ENCODE measurements at regions not wholly inside any gene's neighbourhood (a gene's known extent, or its start where the extent isn't known, plus 50 kb on each side); places are given as distances from the start of the nearest gene placed in this dataset.

GRCh38 chr7:46428295-46428694, 507.2 kb upstream of the IGFBP3 start:
- no peaks in the 10 kb centered on the region for H3K9me3 ChIP-seq
- DNase-seq (no peak), ATAC-seq (no peak)
- intact Hi-C loops (cut with DNase I), result loop anchor here in 1 of 10 donors (10.0 kb wide), 1 partner anchor 57 kb away; no protein-coding TSS in a partner anchor
- H3K4me3 ChIP-seq, result no peak overlapping the region
- H3K36me3 ChIP-seq, result no peaks in the 10 kb centered on the region
- H3K27ac ChIP-seq, result no peak overlapping the region
- TF ChIP-seq CTCF (IDR thresholded peaks at IDR 0.05), result no peak
- no peaks in the 10 kb centered on the region for H3K27me3 ChIP-seq
- H3K4me1 ChIP-seq, result peaks cover 0 to 8% (median 0%) of the 10 kb centered on the region in 9 donors

GRCh38 chr7:46424934-46425333, 503.9 kb upstream of the IGFBP3 start:
- DNase-seq (no peak), ATAC-seq (peak in 2 of 8 donors; percentile 42 to 49)
- no peak for TF ChIP-seq CTCF (IDR thresholded peaks at IDR 0.05)
- Histone ChIP-seq H3K9me3 (no peaks in the 10 kb centered on the region), H3K27ac (no peak overlapping the region), H3K4me1 (peaks cover 0 to 8% (median 0%) of the 10 kb centered on the region in 9 donors), H3K4me3 (no peak overlapping the region), H3K36me3 (no peaks in the 10 kb centered on the region), H3K27me3 (no peaks in the 10 kb centered on the region)
- intact Hi-C loops (cut with DNase I), result loop anchor here in 1 of 10 donors (10.0 kb wide), 1 partner anchor 60 kb away; no protein-coding TSS in a partner anchor
- 92 to 100% methylated on average over 1 of the region's 1 CpG for WGBS, 2 donors

GRCh38 chr7:46421441-46422230, 500.6 kb upstream of the IGFBP3 start:
- H3K27ac ChIP-seq, result no peak overlapping the region
- peaks cover 0 to 8% (median 0%) of the 10 kb centered on the region in 9 donors for H3K4me1 ChIP-seq
- 89 to 93% methylated on average over 2 of the region's 2 CpGs for WGBS, 2 donors
- no peak for DNase-seq
- TF ChIP-seq CTCF (IDR thresholded peaks at IDR 0.05), result no peak
- no peak overlapping the region for H3K4me3 ChIP-seq
- no peaks in the 10 kb centered on the region for H3K36me3 ChIP-seq
- no peak for ATAC-seq
- intact Hi-C loops (cut with DNase I), result loop anchor here in 1 of 10 donors (10.0 kb wide), 1 partner anchor 63 kb away; no protein-coding TSS in a partner anchor
- H3K9me3 ChIP-seq, result no peaks in the 10 kb centered on the region
- H3K27me3 ChIP-seq, result no peaks in the 10 kb centered on the region

GRCh38 chr7:46414946-46415345, 493.9 kb upstream of the IGFBP3 start:
- ATAC-seq (no peak), DNase-seq (no peak)
- Histone ChIP-seq H3K9me3 (no peaks in the 10 kb centered on the region), H3K27ac (no peak overlapping the region), H3K4me3 (no peak overlapping the region), H3K36me3 (no peaks in the 10 kb centered on the region), H3K4me1 (peaks cover 0 to 4% (median 0%) of the 10 kb centered on the region in 9 donors), H3K27me3 (no peaks in the 10 kb centered on the region)
- no peak for TF ChIP-seq CTCF (IDR thresholded peaks at IDR 0.05)
- 15 to 21% methylated on average over 2 of the region's 2 CpGs for WGBS, 2 donors
- intact Hi-C loops (cut with DNase I), result no loop called here
